ENCODE measurements at regions not wholly inside any gene's neighbourhood (a gene's known extent, or its start where the extent isn't known, plus 50 kb on each side); places are given as distances from the start of the nearest gene placed in this dataset.

DNA sequence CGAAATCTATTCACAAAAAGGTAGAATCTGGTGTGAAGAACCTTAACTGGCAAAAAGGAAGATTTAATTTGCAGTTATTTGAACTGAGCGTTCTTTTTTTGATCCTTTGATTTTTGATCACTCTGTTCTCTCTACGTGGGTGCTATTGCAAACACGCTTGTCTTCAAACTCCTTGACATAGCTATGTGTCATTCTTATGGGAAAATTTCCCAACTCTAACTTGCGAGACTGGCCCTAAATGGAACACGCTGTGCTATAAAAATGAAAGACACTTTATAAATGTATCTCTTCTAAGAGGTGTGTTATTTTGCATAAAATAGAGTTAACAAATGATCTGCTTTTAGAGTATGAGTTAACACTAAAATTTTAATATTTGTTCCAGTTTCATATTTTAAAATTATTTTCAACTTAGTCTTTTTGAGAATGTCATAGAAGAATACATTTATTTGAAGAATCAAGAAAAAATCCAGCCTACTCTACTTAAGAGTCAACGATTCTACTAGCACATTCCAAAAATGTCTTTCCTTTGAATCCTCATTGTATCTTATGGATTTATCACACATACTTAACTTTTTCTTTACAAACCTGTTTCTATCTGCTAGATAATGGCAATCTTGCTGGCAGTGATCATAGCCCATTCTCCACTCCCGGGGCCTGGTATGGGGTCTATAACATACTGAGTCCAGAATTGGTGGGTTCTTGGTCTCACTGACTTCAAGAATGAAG is 610.0 kb upstream of the TBL1XR1 start:
- TF ChIP-seq CTCF (IDR thresholded peaks at IDR 0.05): no peak
- TF ChIP-seq POLR2A (IDR thresholded peaks at IDR 0.05): no peak

Data from heart left ventricle (tissue), 13 donors.